ENCODE measurements at regions not wholly inside any gene's neighbourhood (a gene's known extent, or its start where the extent isn't known, plus 50 kb on each side); places are given as distances from the start of the nearest gene placed in this dataset.

- DNase-seq (ENCODE audit: low spot score) (no peak), ATAC-seq (ENCODE audit: insufficient number of reproducible peaks, low FRiP score, low read depth) (no peak)
- Histone ChIP-seq H3K27ac (no peak overlapping the region), H3K36me3 (no peaks in the 10 kb centered on the region), H3K4me1 (ENCODE audit: control insufficient read depth in 1 of 2, low read depth in 2 of 2) (no peaks in the 10 kb centered on the region), H3K27me3 (replicated peaks; ENCODE audit: insufficient read depth) (no peaks in the 10 kb centered on the region), H3K4me3 (no peak overlapping the region), H3K9me3 (no peaks in the 10 kb centered on the region)
- TF ChIP-seq, protein P1, sequence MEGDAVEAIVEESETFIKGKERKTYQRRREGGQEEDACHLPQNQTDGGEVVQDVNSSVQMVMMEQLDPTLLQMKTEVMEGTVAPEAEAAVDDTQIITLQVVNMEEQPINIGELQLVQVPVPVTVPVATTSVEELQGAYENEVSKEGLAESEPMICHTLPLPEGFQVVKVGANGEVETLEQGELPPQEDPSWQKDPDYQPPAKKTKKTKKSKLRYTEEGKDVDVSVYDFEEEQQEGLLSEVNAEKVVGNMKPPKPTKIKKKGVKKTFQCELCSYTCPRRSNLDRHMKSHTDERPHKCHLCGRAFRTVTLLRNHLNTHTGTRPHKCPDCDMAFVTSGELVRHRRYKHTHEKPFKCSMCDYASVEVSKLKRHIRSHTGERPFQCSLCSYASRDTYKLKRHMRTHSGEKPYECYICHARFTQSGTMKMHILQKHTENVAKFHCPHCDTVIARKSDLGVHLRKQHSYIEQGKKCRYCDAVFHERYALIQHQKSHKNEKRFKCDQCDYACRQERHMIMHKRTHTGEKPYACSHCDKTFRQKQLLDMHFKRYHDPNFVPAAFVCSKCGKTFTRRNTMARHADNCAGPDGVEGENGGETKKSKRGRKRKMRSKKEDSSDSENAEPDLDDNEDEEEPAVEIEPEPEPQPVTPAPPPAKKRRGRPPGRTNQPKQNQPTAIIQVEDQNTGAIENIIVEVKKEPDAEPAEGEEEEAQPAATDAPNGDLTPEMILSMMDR (IDR thresholded peaks at IDR 0.05), result no peak
Observed at GRCh38 chr1:195328681-195329080, 1279.6 kb downstream of the KCNT2 start.

- no peaks in the 10 kb centered on the region for H3K4me1 ChIP-seq (ENCODE audit: control insufficient read depth in 1 of 2, low read depth in 2 of 2)
- H3K27ac ChIP-seq, result no peak overlapping the region
- TF ChIP-seq, protein P1 (IDR thresholded peaks at IDR 0.05), result no peak
- DNase-seq (ENCODE audit: low spot score), result no peak
- no peak overlapping the region for H3K4me3 ChIP-seq
- no peaks in the 10 kb centered on the region for H3K36me3 ChIP-seq
- no peaks in the 10 kb centered on the region for H3K27me3 ChIP-seq (replicated peaks; ENCODE audit: insufficient read depth)
- no peak for ATAC-seq (ENCODE audit: insufficient number of reproducible peaks, low FRiP score, low read depth)
- H3K9me3 ChIP-seq, result no peaks in the 10 kb centered on the region
Observed at GRCh38 chr1:195328102-195328501, 1280.1 kb downstream of the KCNT2 start.

DNA sequence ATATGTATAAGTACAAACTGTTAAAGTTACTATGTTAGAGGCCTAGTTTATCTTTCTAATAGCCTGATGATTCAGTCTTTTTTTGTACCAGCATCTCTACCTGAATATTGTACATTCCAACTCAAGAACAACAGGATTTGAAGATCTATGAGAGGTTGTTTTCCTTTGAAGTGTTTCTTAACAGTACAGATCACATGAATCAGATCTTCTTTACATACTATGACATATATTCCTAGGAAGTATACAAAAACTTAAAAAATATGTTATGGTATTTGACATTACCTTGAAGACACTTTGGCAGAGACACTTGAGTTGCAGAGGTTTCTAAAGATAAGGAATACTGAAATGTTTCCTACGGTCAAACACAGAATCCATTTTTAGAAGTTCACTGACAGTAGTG is 1280.9 kb downstream of the KCNT2 start:
- H3K36me3 ChIP-seq, result no peaks in the 10 kb centered on the region
- DNase-seq (ENCODE audit: low spot score) (no peak), ATAC-seq (ENCODE audit: insufficient number of reproducible peaks, low FRiP score, low read depth) (no peak)
- no peaks in the 10 kb centered on the region for H3K27me3 ChIP-seq (replicated peaks; ENCODE audit: insufficient read depth)
- H3K4me1 ChIP-seq (ENCODE audit: control insufficient read depth in 1 of 2, low read depth in 2 of 2), result no peaks in the 10 kb centered on the region
- H3K4me3 ChIP-seq, result no peak overlapping the region
- H3K9me3 ChIP-seq, result no peaks in the 10 kb centered on the region
- TF ChIP-seq, protein P1 (IDR thresholded peaks at IDR 0.05), result no peak
- no peak overlapping the region for H3K27ac ChIP-seq

- H3K36me3 ChIP-seq, result no peaks in the 10 kb centered on the region
- H3K9me3 ChIP-seq, result no peaks in the 10 kb centered on the region
- TF ChIP-seq, protein P1 (IDR thresholded peaks at IDR 0.05), result no peak
- ATAC-seq (ENCODE audit: insufficient number of reproducible peaks, low FRiP score, low read depth), result no peak
- no peaks in the 10 kb centered on the region for H3K4me1 ChIP-seq (ENCODE audit: control insufficient read depth in 1 of 2, low read depth in 2 of 2)
- no peaks in the 10 kb centered on the region for H3K27me3 ChIP-seq (replicated peaks; ENCODE audit: insufficient read depth)
- DNase-seq (ENCODE audit: low spot score), result no peak
- no peak overlapping the region for H3K27ac ChIP-seq
- no peak overlapping the region for H3K4me3 ChIP-seq
Observed at GRCh38 chr1:195326325-195326724, 1281.9 kb downstream of the KCNT2 start.

GRCh38 chr1:195325181-195325580 is 1283.1 kb downstream of the KCNT2 start:
- Histone ChIP-seq H3K4me1 (ENCODE audit: control insufficient read depth in 1 of 2, low read depth in 2 of 2) (no peaks in the 10 kb centered on the region), H3K27me3 (replicated peaks; ENCODE audit: insufficient read depth) (no peaks in the 10 kb centered on the region), H3K4me3 (no peak overlapping the region), H3K27ac (no peak overlapping the region), H3K36me3 (no peaks in the 10 kb centered on the region), H3K9me3 (no peaks in the 10 kb centered on the region)
- TF ChIP-seq, protein P1 (IDR thresholded peaks at IDR 0.05), result no peak
- no peak for ATAC-seq (ENCODE audit: insufficient number of reproducible peaks, low FRiP score, low read depth)
- DNase-seq (ENCODE audit: low spot score), result no peak
